ENCODE measurements at regions not wholly inside any gene's neighbourhood (a gene's known extent, or its start where the extent isn't known, plus 50 kb on each side); places are given as distances from the start of the nearest gene placed in this dataset.

DNA sequence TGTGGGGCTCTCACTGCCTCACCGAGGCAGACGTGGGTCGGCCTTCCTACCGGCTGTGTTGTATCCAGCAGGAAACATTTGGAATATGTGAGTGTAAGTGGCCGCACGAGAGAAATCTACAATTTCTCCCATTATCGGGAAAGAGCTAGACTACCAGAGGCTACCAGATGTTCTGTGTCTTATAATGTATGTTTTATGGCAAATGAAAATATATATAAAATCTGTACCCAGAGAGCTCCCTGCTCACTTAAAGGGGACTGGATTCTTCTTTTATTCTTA is 69.5 kb upstream of the PITX1 start:
- Histone ChIP-seq H4K20me1 (ENCODE audit: insufficient read depth, low read length) (peaks cover 3% of the 10 kb centered on the region; the same call in 1 of the 2 replicates), H3K36me3 (ENCODE audit: insufficient read depth, low read length) (no peaks in the 10 kb centered on the region), H3K79me2 (ENCODE audit: insufficient read depth, low read length) (no peaks in the 10 kb centered on the region), H3K4me3 (ENCODE audit: low read depth in 1 of 2, low read length in 2 of 2) (no peak overlapping the region), H3K9ac (ENCODE audit: low read depth, low read length) (no peak overlapping the region), H3K27ac (ENCODE audit: low read length) (no peak overlapping the region), H3K4me1 (ENCODE audit: insufficient read depth, low read length) (no peaks in the 10 kb centered on the region), H3K27me3 (ENCODE audit: insufficient read depth, low read length, poor library complexity) (no peaks in the 10 kb centered on the region), H2AFZ (ENCODE audit: low read depth, low read length) (no peak overlapping the region), H3K4me2 (ENCODE audit: insufficient read depth, low read length) (no peak overlapping the region), H3K9me3 (ENCODE audit: insufficient read depth, low read length, severe bottlenecking) (no peaks in the 10 kb centered on the region)
- ATAC-seq (ENCODE audit: insufficient read depth, low read depth) = no peak
- TF ChIP-seq, protein P1, sequence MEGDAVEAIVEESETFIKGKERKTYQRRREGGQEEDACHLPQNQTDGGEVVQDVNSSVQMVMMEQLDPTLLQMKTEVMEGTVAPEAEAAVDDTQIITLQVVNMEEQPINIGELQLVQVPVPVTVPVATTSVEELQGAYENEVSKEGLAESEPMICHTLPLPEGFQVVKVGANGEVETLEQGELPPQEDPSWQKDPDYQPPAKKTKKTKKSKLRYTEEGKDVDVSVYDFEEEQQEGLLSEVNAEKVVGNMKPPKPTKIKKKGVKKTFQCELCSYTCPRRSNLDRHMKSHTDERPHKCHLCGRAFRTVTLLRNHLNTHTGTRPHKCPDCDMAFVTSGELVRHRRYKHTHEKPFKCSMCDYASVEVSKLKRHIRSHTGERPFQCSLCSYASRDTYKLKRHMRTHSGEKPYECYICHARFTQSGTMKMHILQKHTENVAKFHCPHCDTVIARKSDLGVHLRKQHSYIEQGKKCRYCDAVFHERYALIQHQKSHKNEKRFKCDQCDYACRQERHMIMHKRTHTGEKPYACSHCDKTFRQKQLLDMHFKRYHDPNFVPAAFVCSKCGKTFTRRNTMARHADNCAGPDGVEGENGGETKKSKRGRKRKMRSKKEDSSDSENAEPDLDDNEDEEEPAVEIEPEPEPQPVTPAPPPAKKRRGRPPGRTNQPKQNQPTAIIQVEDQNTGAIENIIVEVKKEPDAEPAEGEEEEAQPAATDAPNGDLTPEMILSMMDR (IDR thresholded peaks at IDR 0.05; ENCODE audit: borderline replicate concordance, extremely low read depth, low read length, poor library complexity, severe bottlenecking) = no peak
- no peak for TF ChIP-seq EZH2 (IDR thresholded peaks at IDR 0.05; ENCODE audit: borderline replicate concordance, low read depth, low read length, severe bottlenecking)
- no peak for DNase-seq

DNA sequence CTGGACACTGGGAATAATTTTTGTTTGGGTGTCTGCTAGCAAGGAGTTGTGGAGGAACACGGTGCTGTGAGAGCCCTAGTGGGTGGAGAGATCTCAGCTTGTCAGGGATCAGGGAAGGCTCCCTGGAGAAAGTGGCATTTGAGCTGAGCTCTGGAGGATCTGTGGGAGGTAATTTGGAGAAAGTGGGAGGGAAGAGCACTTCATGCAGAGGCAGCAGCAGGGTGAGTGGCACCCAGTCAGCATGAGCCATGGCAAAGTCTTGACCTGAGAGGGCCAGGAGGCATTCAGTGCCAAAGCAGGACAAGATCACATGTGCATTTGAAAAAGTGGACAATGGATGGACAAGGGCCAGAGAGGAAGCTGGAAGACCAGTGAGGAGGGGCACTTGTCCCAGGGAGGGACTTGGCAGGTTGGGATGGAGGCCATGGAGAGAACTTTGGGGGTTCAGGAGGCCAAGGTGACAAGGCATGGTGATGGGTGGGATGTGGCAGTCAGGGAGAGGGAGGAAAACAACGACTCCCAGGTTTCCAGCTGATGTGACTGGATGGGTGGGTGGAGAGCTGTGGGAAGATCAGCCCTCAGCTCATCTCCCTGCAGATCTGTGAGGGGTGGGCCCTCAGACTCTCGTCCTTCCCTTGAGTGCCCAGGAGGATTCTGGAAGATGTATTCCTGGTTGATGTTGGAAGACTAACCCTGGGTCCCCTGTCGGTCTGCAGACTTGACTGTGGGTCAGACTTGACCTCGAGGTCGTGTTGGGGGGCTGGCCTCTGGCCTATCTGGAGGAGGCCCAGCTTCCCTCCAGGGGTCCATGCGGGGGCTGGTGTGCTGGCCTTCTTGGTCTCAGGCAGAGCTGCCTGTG is 68.9 kb upstream of the PITX1 start:
- Histone ChIP-seq H3K9me3 (ENCODE audit: insufficient read depth, low read length, severe bottlenecking) (no peaks in the 10 kb centered on the region), H3K9ac (ENCODE audit: low read depth, low read length) (no peak overlapping the region), H3K4me2 (ENCODE audit: insufficient read depth, low read length) (no peak overlapping the region), H2AFZ (ENCODE audit: low read depth, low read length) (no peak overlapping the region), H3K79me2 (ENCODE audit: insufficient read depth, low read length) (no peaks in the 10 kb centered on the region), H3K27me3 (ENCODE audit: insufficient read depth, low read length, poor library complexity) (no peaks in the 10 kb centered on the region), H4K20me1 (ENCODE audit: insufficient read depth, low read length) (peaks cover 3% of the 10 kb centered on the region; the same call in 1 of the 2 replicates), H3K4me1 (ENCODE audit: insufficient read depth, low read length) (no peaks in the 10 kb centered on the region), H3K27ac (ENCODE audit: low read length) (no peak overlapping the region), H3K36me3 (ENCODE audit: insufficient read depth, low read length) (no peaks in the 10 kb centered on the region), H3K4me3 (ENCODE audit: low read depth in 1 of 2, low read length in 2 of 2) (no peak overlapping the region)
- no peak for ATAC-seq (ENCODE audit: insufficient read depth, low read depth)
- DNase-seq = no peak
- TF ChIP-seq, protein P1 (IDR thresholded peaks at IDR 0.05; ENCODE audit: borderline replicate concordance, extremely low read depth, low read length, poor library complexity, severe bottlenecking) = no peak
- no peak for TF ChIP-seq EZH2 (IDR thresholded peaks at IDR 0.05; ENCODE audit: borderline replicate concordance, low read depth, low read length, severe bottlenecking)

DNA sequence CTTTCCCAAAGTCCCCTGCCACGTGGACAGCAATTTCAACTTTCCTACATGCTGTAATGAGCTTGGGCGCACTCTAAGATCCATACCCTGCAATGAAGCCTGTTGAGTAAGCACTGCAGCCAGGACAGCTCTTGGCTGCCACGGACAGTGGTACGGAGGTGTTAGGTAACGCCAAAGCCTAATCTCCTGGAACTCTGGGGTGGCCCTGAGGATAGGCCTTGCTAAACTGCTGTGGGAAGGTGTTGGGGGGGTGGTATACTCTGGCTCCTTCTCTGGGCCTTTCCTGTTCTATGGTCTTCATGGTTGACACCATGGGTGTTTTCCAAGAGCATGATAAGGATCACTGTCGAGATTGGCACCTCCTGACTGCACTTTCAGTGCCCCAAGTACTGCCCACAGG is 66.4 kb upstream of the PITX1 start:
- H3K79me2 ChIP-seq (ENCODE audit: insufficient read depth, low read length) = no peaks in the 10 kb centered on the region

More for the DNA sequence above, 66.4 kb upstream of the PITX1 start:
- H2AFZ ChIP-seq (ENCODE audit: low read depth, low read length) = no peak overlapping the region
- peaks cover 3% of the 10 kb centered on the region; the same call in 1 of the 2 replicates for H4K20me1 ChIP-seq (ENCODE audit: insufficient read depth, low read length)
- H3K4me1 ChIP-seq (ENCODE audit: insufficient read depth, low read length) = no peaks in the 10 kb centered on the region
- no peak overlapping the region for H3K27ac ChIP-seq (ENCODE audit: low read length)
- no peak overlapping the region for H3K9ac ChIP-seq (ENCODE audit: low read depth, low read length)
- no peak for TF ChIP-seq EZH2 (IDR thresholded peaks at IDR 0.05; ENCODE audit: borderline replicate concordance, low read depth, low read length, severe bottlenecking)
- TF ChIP-seq, protein P1 (IDR thresholded peaks at IDR 0.05; ENCODE audit: borderline replicate concordance, extremely low read depth, low read length, poor library complexity, severe bottlenecking) = no peak
- no peak for DNase-seq
- H3K36me3 ChIP-seq (ENCODE audit: insufficient read depth, low read length) = no peaks in the 10 kb centered on the region
- H3K27me3 ChIP-seq (ENCODE audit: insufficient read depth, low read length, poor library complexity) = no peaks in the 10 kb centered on the region
- no peak for ATAC-seq (ENCODE audit: insufficient read depth, low read depth)
- H3K9me3 ChIP-seq (ENCODE audit: insufficient read depth, low read length, severe bottlenecking) = no peaks in the 10 kb centered on the region
- H3K4me2 ChIP-seq (ENCODE audit: insufficient read depth, low read length) = no peak overlapping the region
- H3K4me3 ChIP-seq (ENCODE audit: low read depth in 1 of 2, low read length in 2 of 2) = no peak overlapping the region
